ENCODE measurements at regions not wholly inside any gene's neighbourhood (a gene's known extent, or its start where the extent isn't known, plus 50 kb on each side); places are given as distances from the start of the nearest gene placed in this dataset.

DNA sequence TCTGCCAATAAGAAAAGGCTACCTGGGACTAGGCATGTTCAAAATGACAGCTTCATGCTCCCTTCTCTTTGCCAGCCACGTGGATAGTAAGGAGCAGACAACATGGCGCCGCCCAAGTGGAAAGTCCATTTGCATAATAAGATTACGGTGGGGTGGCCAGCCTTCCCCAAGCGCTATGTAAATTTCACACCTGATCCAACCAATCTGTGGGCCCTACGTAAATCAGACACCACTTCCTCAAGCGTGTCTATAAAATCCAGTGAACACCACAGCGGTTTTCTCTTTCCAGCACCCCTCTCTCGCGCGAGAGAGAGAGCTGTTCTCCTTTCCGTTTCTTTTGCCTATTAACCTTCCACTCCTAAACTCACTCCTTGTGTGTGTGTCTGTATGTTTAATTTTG lies 140.3 kb upstream of the ERCC4 start:
- H3K36me3 ChIP-seq (ENCODE audit: insufficient read depth, low read length): no peaks in the 10 kb centered on the region
- POLR2A ChIA-PET: no interaction called here
- no peak for TF ChIP-seq EZH2phosphoT487 (IDR thresholded peaks at IDR 0.05; ENCODE audit: borderline replicate concordance, low read depth, low read length)
- TF ChIP-seq, protein P1, sequence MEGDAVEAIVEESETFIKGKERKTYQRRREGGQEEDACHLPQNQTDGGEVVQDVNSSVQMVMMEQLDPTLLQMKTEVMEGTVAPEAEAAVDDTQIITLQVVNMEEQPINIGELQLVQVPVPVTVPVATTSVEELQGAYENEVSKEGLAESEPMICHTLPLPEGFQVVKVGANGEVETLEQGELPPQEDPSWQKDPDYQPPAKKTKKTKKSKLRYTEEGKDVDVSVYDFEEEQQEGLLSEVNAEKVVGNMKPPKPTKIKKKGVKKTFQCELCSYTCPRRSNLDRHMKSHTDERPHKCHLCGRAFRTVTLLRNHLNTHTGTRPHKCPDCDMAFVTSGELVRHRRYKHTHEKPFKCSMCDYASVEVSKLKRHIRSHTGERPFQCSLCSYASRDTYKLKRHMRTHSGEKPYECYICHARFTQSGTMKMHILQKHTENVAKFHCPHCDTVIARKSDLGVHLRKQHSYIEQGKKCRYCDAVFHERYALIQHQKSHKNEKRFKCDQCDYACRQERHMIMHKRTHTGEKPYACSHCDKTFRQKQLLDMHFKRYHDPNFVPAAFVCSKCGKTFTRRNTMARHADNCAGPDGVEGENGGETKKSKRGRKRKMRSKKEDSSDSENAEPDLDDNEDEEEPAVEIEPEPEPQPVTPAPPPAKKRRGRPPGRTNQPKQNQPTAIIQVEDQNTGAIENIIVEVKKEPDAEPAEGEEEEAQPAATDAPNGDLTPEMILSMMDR (conservative IDR thresholded peaks at IDR 0.05; ENCODE audit: low read length): no peak
- H3K4me3 ChIP-seq (ENCODE audit: low read depth, low read length, poor library complexity, severe bottlenecking): no peak overlapping the region
- CTCF ChIA-PET (ENCODE audit: unreplicated experiment): no interaction called here
- no peaks in the 10 kb centered on the region for H3K4me1 ChIP-seq (ENCODE audit: insufficient read depth, low read length, poor library complexity, severe bottlenecking)
- intact Hi-C loops (cut with micrococcal nuclease; ENCODE audit: unreplicated experiment): no loop called here
- no peaks in the 10 kb centered on the region for H3K9me3 ChIP-seq (ENCODE audit: low read length)
- no peaks in the 10 kb centered on the region for H4K20me1 ChIP-seq (ENCODE audit: insufficient read depth, low read length)
- H3K27ac ChIP-seq (ENCODE audit: low read depth, low read length, poor library complexity, severe bottlenecking): no peak overlapping the region
- no peak overlapping the region for H2AFZ ChIP-seq (ENCODE audit: low read length)
- DNase-seq (ENCODE audit: low spot score): no peak
- no TSS peak for BruUV-seq (replicated peaks)
- no peaks in the 10 kb centered on the region for H3K9me2 ChIP-seq (ENCODE audit: insufficient read depth, low read length)
- H3K79me2 ChIP-seq (ENCODE audit: insufficient read depth, low read depth, low read length): no peaks in the 10 kb centered on the region
- H3K4me2 ChIP-seq (ENCODE audit: low read length): no peak overlapping the region

DNA sequence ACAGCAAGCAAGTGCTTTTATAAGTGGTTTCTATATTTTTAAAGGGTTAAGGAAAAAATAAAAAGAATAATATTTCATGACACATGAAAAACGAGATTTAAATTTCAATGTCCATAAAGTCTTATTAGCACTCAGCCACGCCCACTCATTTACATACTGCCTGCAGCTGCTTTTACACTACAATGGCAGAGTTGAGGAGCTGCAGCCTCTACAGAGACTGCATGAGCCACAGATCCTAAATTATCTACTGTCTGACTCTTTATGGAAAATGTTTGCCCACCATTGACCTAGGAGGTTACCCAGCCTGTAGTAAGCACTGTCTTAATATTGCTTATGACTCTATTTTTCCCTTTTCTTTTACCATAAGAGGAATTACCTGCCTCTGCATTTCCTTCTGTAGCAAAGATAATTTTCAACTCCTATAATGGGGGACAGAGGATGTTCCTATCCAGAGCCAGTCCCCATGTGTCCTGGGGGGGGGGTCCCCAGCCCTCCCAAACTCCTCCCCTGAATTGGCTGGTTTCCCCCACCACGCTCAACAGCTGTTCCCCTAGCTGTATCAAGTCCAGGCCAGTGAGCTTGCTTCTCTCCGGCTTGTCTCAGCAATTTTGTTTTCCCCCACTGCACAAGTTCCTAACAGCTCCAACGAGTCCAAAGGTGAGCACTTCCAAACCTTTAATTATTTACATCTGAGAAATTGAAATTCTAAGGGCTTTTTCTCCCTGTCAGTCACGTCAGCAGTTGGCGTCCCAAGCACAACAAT lies 139.4 kb upstream of the ERCC4 start:
- H3K79me2 ChIP-seq (ENCODE audit: insufficient read depth, low read depth, low read length): no peaks in the 10 kb centered on the region
- TF ChIP-seq EZH2phosphoT487 (IDR thresholded peaks at IDR 0.05; ENCODE audit: borderline replicate concordance, low read depth, low read length): no peak
- TF ChIP-seq, protein P1 (conservative IDR thresholded peaks at IDR 0.05; ENCODE audit: low read length): no peak
- POLR2A ChIA-PET: no interaction called here
- no peak for DNase-seq (ENCODE audit: low spot score)
- H3K9me2 ChIP-seq (ENCODE audit: insufficient read depth, low read length): no peaks in the 10 kb centered on the region
- intact Hi-C loops (cut with micrococcal nuclease; ENCODE audit: unreplicated experiment): no loop called here
- H4K20me1 ChIP-seq (ENCODE audit: insufficient read depth, low read length): no peaks in the 10 kb centered on the region
- no peaks in the 10 kb centered on the region for H3K9me3 ChIP-seq (ENCODE audit: low read length)
- CTCF ChIA-PET (ENCODE audit: unreplicated experiment): no interaction called here
- no peaks in the 10 kb centered on the region for H3K36me3 ChIP-seq (ENCODE audit: insufficient read depth, low read length)
- no peak overlapping the region for H2AFZ ChIP-seq (ENCODE audit: low read length)
- no peak overlapping the region for H3K27ac ChIP-seq (ENCODE audit: low read depth, low read length, poor library complexity, severe bottlenecking)
- no peaks in the 10 kb centered on the region for H3K4me1 ChIP-seq (ENCODE audit: insufficient read depth, low read length, poor library complexity, severe bottlenecking)
- BruUV-seq (replicated peaks): no TSS peak
- no peak overlapping the region for H3K4me2 ChIP-seq (ENCODE audit: low read length)
- no peak overlapping the region for H3K4me3 ChIP-seq (ENCODE audit: low read depth, low read length, poor library complexity, severe bottlenecking)

DNA sequence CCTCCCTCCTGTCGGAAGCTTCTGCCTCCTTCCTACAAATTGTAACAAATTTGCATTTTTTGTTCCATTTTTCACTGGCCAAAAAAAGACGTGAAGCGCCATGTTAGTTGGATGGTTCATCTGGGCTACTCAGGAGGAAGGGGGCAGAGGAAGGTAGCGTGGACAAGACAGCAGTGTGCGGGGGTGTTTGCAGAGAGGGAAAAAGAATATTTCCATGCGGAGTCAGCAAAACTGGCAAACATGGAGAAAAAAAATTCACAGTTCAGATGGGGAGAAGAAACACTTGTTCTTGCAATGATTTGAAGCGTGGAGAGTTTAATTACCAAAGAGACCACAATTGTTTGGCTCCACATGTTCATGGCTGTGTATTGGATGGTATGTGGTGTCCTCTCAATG lies 138.8 kb upstream of the ERCC4 start:
- POLR2A ChIA-PET: no interaction called here
- BruUV-seq (replicated peaks): no TSS peak
- intact Hi-C loops (cut with micrococcal nuclease; ENCODE audit: unreplicated experiment): no loop called here

More for the DNA sequence above, 138.8 kb upstream of the ERCC4 start:
- no peak for DNase-seq (ENCODE audit: low spot score)
- no peak overlapping the region for H2AFZ ChIP-seq (ENCODE audit: low read length)
- no peaks in the 10 kb centered on the region for H3K36me3 ChIP-seq (ENCODE audit: insufficient read depth, low read length)
- no peak overlapping the region for H3K4me3 ChIP-seq (ENCODE audit: low read depth, low read length, poor library complexity, severe bottlenecking)
- H3K79me2 ChIP-seq (ENCODE audit: insufficient read depth, low read depth, low read length): no peaks in the 10 kb centered on the region
- H3K4me1 ChIP-seq (ENCODE audit: insufficient read depth, low read length, poor library complexity, severe bottlenecking): no peaks in the 10 kb centered on the region
- no peak overlapping the region for H3K4me2 ChIP-seq (ENCODE audit: low read length)
- no peaks in the 10 kb centered on the region for H3K9me3 ChIP-seq (ENCODE audit: low read length)
- no peak overlapping the region for H3K27ac ChIP-seq (ENCODE audit: low read depth, low read length, poor library complexity, severe bottlenecking)
- H3K9me2 ChIP-seq (ENCODE audit: insufficient read depth, low read length): no peaks in the 10 kb centered on the region
- no peak for TF ChIP-seq EZH2phosphoT487 (IDR thresholded peaks at IDR 0.05; ENCODE audit: borderline replicate concordance, low read depth, low read length)
- TF ChIP-seq, protein P1 (conservative IDR thresholded peaks at IDR 0.05; ENCODE audit: low read length): no peak
- CTCF ChIA-PET (ENCODE audit: unreplicated experiment): no interaction called here
- no peaks in the 10 kb centered on the region for H4K20me1 ChIP-seq (ENCODE audit: insufficient read depth, low read length)

All from OCI-LY7 (cell line).